ENCODE measurements at regions not wholly inside any gene's neighbourhood (a gene's known extent, or its start where the extent isn't known, plus 50 kb on each side); places are given as distances from the start of the nearest gene placed in this dataset.

DNA sequence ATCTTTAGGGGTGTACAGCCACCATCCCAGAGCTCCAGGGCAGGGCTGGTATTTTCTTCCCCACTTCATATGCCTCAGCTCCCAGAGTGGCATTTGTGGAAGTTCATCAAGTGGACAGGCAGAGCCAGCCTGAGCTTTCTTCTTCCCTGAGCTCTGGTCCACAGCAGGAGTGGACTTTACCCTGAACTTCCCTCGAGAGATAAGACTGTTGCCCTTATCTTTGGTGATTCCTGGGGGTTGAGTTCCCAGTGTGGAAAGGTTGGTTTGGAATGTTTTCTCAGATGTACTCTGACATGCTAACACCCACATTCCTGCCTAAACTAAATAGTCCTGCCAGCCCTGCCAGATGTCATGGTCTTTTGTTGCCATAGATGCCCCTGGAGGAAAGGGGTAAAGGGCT is 62.0 kb upstream of the LGALSL start:
- no peak overlapping the region for H3K18ac ChIP-seq (ENCODE audit: low read length)
- H3K27me3 ChIP-seq (ENCODE audit: insufficient read depth, low read length, poor library complexity) = no peaks in the 10 kb centered on the region
- H2BK15ac ChIP-seq (replicated peaks; ENCODE audit: low read depth) = no peak overlapping the region
- no peak overlapping the region for H2BK5ac ChIP-seq (ENCODE audit: low read length)
- H2BK120ac ChIP-seq (ENCODE audit: low read depth, low read length) = no peak overlapping the region
- no peak overlapping the region for H3K4me2 ChIP-seq (ENCODE audit: low read length)
- no CpG with 5 or more reads among the region's 1 CpG for WGBS (ENCODE audit: extremely low coverage, insufficient coverage, low lambda C conversion rate)
- H2AK5ac ChIP-seq (ENCODE audit: low read length) = no peak overlapping the region
- H3K4ac ChIP-seq (ENCODE audit: low read depth, low read length) = no peak overlapping the region
- H4K5ac ChIP-seq (ENCODE audit: low read length) = no peak overlapping the region
- no peaks in the 10 kb centered on the region for H3K79me1 ChIP-seq (ENCODE audit: low read length)
- no peak overlapping the region for H3K27ac ChIP-seq (ENCODE audit: low read depth, low read length)
- no peak overlapping the region for H3K56ac ChIP-seq (ENCODE audit: low read length)
- H3K9ac ChIP-seq (ENCODE audit: low read length) = no peak overlapping the region
- H3K79me2 ChIP-seq (ENCODE audit: control insufficient read depth, insufficient read depth, low read length) = no peaks in the 10 kb centered on the region
- no peak overlapping the region for H3K4me3 ChIP-seq (ENCODE audit: low read length)
- no peak overlapping the region for H3K23ac ChIP-seq (ENCODE audit: low read length)
- H3K36me3 ChIP-seq (ENCODE audit: control insufficient read depth, insufficient read depth, low read length) = no peaks in the 10 kb centered on the region
- DNase-seq = peak; percentile 74
- no peak overlapping the region for H4K8ac ChIP-seq (ENCODE audit: low read depth, low read length)
- peaks cover 3% of the 10 kb centered on the region for H3K4me1 ChIP-seq (ENCODE audit: control insufficient read depth, low read depth, low read length)

DNA sequence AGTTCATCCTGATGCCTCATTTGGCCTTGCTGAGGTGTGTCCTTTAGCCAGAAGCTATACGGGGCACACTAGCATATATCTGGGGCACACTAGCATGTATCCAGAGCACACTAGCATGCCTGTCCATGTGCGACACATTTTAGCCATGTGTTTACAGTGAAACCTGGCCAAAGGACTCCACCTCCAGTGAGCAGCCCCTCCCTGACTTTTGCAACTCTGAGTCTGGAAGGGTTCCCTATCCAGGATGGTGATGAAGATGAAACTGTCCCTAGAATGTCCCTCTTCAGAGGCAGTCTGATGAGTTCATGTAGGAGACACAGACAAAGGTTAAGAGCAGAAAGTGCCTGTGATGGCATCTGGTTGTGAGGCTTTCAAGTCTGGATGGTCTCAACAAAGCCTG is 61.4 kb upstream of the LGALSL start:
- H3K4ac ChIP-seq (ENCODE audit: low read depth, low read length) = no peak overlapping the region
- peaks cover 3% of the 10 kb centered on the region for H3K4me1 ChIP-seq (ENCODE audit: control insufficient read depth, low read depth, low read length)
- H3K79me2 ChIP-seq (ENCODE audit: control insufficient read depth, insufficient read depth, low read length) = no peaks in the 10 kb centered on the region
- no peak for DNase-seq
- H3K4me3 ChIP-seq (ENCODE audit: low read length) = no peak overlapping the region
- H3K27ac ChIP-seq (ENCODE audit: low read depth, low read length) = no peak overlapping the region
- H3K36me3 ChIP-seq (ENCODE audit: control insufficient read depth, insufficient read depth, low read length) = no peaks in the 10 kb centered on the region
- H3K79me1 ChIP-seq (ENCODE audit: low read length) = no peaks in the 10 kb centered on the region
- no peak overlapping the region for H3K4me2 ChIP-seq (ENCODE audit: low read length)
- no peak overlapping the region for H4K8ac ChIP-seq (ENCODE audit: low read depth, low read length)
- no peak overlapping the region for H2BK15ac ChIP-seq (replicated peaks; ENCODE audit: low read depth)
- H3K56ac ChIP-seq (ENCODE audit: low read length) = no peak overlapping the region
- H2BK5ac ChIP-seq (ENCODE audit: low read length) = no peak overlapping the region
- H3K9ac ChIP-seq (ENCODE audit: low read length) = no peak overlapping the region
- H3K18ac ChIP-seq (ENCODE audit: low read length) = no peak overlapping the region
- WGBS (ENCODE audit: extremely low coverage, insufficient coverage, low lambda C conversion rate) = no CpG with 5 or more reads among the region's 2 CpGs
- no peaks in the 10 kb centered on the region for H3K27me3 ChIP-seq (ENCODE audit: insufficient read depth, low read length, poor library complexity)
- H4K5ac ChIP-seq (ENCODE audit: low read length) = no peak overlapping the region
- no peak overlapping the region for H2AK5ac ChIP-seq (ENCODE audit: low read length)
- H2BK120ac ChIP-seq (ENCODE audit: low read depth, low read length) = no peak overlapping the region
- H3K23ac ChIP-seq (ENCODE audit: low read length) = no peak overlapping the region

DNA sequence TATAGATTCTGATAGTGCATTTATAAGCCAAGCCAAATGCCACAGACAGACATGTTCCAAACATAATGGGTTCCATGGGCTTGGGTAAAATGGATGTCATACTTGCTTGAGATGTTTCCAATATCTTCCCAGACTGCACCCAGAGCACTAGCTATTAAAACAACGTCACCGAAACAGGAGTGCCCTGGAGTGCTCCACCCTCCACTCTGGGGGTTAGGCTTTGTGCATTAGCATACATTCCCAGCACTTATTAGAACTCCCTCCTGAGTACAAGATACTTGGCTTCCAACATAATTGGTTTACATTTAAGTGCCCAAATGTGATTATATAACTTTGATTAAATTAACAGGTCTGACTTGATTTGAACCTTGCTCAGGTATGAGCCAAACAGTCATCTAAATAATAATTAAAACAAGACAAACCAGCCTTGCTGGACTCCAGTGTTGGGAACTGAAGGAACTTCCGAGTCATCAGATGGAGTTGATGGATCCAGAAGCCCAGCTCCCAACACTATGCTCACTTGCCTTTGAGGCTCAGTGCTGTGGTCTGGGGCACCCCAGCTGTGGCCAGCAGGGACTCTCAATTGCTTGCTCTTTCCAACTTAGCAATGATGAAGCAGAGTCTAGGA is 60.5 kb upstream of the LGALSL start:
- H3K9ac ChIP-seq (ENCODE audit: low read length) = no peak overlapping the region
- H3K4me3 ChIP-seq (ENCODE audit: low read length) = no peak overlapping the region
- no peaks in the 10 kb centered on the region for H3K27me3 ChIP-seq (ENCODE audit: insufficient read depth, low read length, poor library complexity)
- no peak overlapping the region for H3K56ac ChIP-seq (ENCODE audit: low read length)
- no peaks in the 10 kb centered on the region for H3K79me2 ChIP-seq (ENCODE audit: control insufficient read depth, insufficient read depth, low read length)
- H3K27ac ChIP-seq (ENCODE audit: low read depth, low read length) = no peak overlapping the region
- no peak overlapping the region for H2BK5ac ChIP-seq (ENCODE audit: low read length)
- H2BK15ac ChIP-seq (replicated peaks; ENCODE audit: low read depth) = no peak overlapping the region
- H3K79me1 ChIP-seq (ENCODE audit: low read length) = no peaks in the 10 kb centered on the region
- H2AK5ac ChIP-seq (ENCODE audit: low read length) = no peak overlapping the region
- no peak overlapping the region for H3K18ac ChIP-seq (ENCODE audit: low read length)
- no peak overlapping the region for H3K4ac ChIP-seq (ENCODE audit: low read depth, low read length)
- H4K5ac ChIP-seq (ENCODE audit: low read length) = no peak overlapping the region
- no peak overlapping the region for H2BK120ac ChIP-seq (ENCODE audit: low read depth, low read length)
- H4K8ac ChIP-seq (ENCODE audit: low read depth, low read length) = no peak overlapping the region
- DNase-seq = no peak
- peaks cover 3% of the 10 kb centered on the region for H3K4me1 ChIP-seq (ENCODE audit: control insufficient read depth, low read depth, low read length)
- WGBS (ENCODE audit: extremely low coverage, insufficient coverage, low lambda C conversion rate) = no CpG with 5 or more reads among the region's 3 CpGs
- no peak overlapping the region for H3K23ac ChIP-seq (ENCODE audit: low read length)
- H3K4me2 ChIP-seq (ENCODE audit: low read length) = no peak overlapping the region
- no peaks in the 10 kb centered on the region for H3K36me3 ChIP-seq (ENCODE audit: control insufficient read depth, insufficient read depth, low read length)

DNA sequence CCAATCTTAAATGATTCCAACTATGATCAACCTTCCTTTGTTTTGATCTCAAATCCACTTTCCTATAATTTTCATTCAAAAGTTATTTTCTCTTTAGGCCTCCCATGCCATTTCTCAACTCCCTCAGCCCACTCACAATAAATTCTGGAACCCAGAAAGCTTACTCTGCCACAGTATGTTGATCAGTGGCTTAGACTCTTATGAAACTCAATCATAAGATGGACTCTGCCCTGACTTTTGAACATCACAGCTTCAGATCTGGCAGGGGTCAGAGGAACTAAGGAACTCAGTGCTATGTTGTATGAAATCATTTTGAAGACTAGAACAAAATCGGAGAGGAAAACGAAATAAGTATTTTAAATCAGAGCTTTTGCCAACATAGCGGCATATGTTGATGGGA is 59.8 kb upstream of the LGALSL start:
- DNase-seq = no peak
- H3K18ac ChIP-seq (ENCODE audit: low read length) = no peak overlapping the region
- no peak overlapping the region for H3K23ac ChIP-seq (ENCODE audit: low read length)
- H3K36me3 ChIP-seq (ENCODE audit: control insufficient read depth, insufficient read depth, low read length) = no peaks in the 10 kb centered on the region
- peaks cover 3% of the 10 kb centered on the region for H3K4me1 ChIP-seq (ENCODE audit: control insufficient read depth, low read depth, low read length)
- H3K4ac ChIP-seq (ENCODE audit: low read depth, low read length) = no peak overlapping the region
- H3K4me2 ChIP-seq (ENCODE audit: low read length) = no peak overlapping the region
- no peaks in the 10 kb centered on the region for H3K27me3 ChIP-seq (ENCODE audit: insufficient read depth, low read length, poor library complexity)
- no peak overlapping the region for H2BK5ac ChIP-seq (ENCODE audit: low read length)
- H4K8ac ChIP-seq (ENCODE audit: low read depth, low read length) = no peak overlapping the region
- H2BK120ac ChIP-seq (ENCODE audit: low read depth, low read length) = no peak overlapping the region
- no peak overlapping the region for H3K56ac ChIP-seq (ENCODE audit: low read length)
- H3K4me3 ChIP-seq (ENCODE audit: low read length) = no peak overlapping the region
- no peak overlapping the region for H2BK15ac ChIP-seq (replicated peaks; ENCODE audit: low read depth)
- H4K5ac ChIP-seq (ENCODE audit: low read length) = no peak overlapping the region
- no peaks in the 10 kb centered on the region for H3K79me2 ChIP-seq (ENCODE audit: control insufficient read depth, insufficient read depth, low read length)
- H3K27ac ChIP-seq (ENCODE audit: low read depth, low read length) = no peak overlapping the region
- no CpG with 5 or more reads among the region's 3 CpGs for WGBS (ENCODE audit: extremely low coverage, insufficient coverage, low lambda C conversion rate)
- H3K79me1 ChIP-seq (ENCODE audit: low read length) = no peaks in the 10 kb centered on the region
- no peak overlapping the region for H3K9ac ChIP-seq (ENCODE audit: low read length)
- no peak overlapping the region for H2AK5ac ChIP-seq (ENCODE audit: low read length)

DNA sequence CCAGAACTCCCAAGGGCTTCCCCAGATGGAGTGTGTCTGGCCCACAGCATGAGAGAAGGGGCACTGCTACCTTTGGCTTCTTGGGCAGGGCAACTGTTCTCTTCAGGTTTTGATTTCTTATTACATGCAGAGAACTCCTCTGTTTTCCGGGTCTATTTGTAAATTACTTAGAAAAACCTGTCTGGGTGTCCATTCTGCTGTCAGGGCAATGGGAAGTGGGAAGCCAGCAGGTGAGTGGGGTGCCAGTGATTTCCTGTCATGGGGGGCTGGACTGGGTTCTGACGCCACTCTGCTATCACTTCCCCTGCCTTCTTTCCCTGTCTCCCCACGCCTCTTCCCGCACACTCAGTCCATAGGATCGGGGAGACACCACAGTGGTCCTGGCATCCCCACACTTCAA is 58.0 kb upstream of the LGALSL start:
- WGBS (ENCODE audit: extremely low coverage, insufficient coverage, low lambda C conversion rate) = no CpG with 5 or more reads among the region's 5 CpGs
- Histone ChIP-seq H3K27me3 (ENCODE audit: insufficient read depth, low read length, poor library complexity) (no peaks in the 10 kb centered on the region), H3K4ac (ENCODE audit: low read depth, low read length) (no peak overlapping the region), H2BK15ac (replicated peaks; ENCODE audit: low read depth) (no peak overlapping the region), H3K79me2 (ENCODE audit: control insufficient read depth, insufficient read depth, low read length) (no peaks in the 10 kb centered on the region), H3K36me3 (ENCODE audit: control insufficient read depth, insufficient read depth, low read length) (no peaks in the 10 kb centered on the region), H3K18ac (ENCODE audit: low read length) (no peak overlapping the region), H3K4me1 (ENCODE audit: control insufficient read depth, low read depth, low read length) (peaks cover 10% of the 10 kb centered on the region), H3K79me1 (ENCODE audit: low read length) (no peaks in the 10 kb centered on the region), H2AK5ac (ENCODE audit: low read length) (no peak overlapping the region), H4K8ac (ENCODE audit: low read depth, low read length) (no peak overlapping the region), H2BK120ac (ENCODE audit: low read depth, low read length) (no peak overlapping the region), H3K9ac (ENCODE audit: low read length) (no peak overlapping the region), H3K27ac (ENCODE audit: low read depth, low read length) (no peak overlapping the region), H3K4me3 (ENCODE audit: low read length) (no peak overlapping the region), H3K4me2 (ENCODE audit: low read length) (no peak overlapping the region), H3K23ac (ENCODE audit: low read length) (no peak overlapping the region), H4K5ac (ENCODE audit: low read length) (no peak overlapping the region), H3K56ac (ENCODE audit: low read length) (no peak overlapping the region), H2BK5ac (ENCODE audit: low read length) (no peak overlapping the region)
- no peak for DNase-seq

DNA sequence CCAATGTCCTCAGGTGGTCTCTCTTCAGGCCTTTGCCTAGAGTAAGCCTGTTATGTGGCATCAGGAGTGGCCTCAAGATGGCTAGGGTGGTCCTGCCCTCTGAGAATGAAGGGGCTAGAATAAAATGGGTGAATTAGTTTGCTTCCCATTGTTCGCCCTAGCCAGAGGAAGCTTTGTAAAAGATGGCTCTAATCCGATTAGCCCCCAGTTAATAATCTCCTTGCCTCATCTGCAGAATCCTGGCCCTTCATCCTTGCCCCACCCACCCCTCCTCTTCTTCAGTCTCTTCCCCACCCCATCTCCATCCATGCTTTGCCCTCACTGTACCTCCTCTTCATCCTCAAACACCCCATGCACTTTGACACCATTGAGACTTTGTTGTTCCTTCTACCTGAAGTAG is 57.4 kb upstream of the LGALSL start:
- Histone ChIP-seq H4K5ac (ENCODE audit: low read length) (no peak overlapping the region), H3K4me3 (ENCODE audit: low read length) (no peak overlapping the region), H3K4me1 (ENCODE audit: control insufficient read depth, low read depth, low read length) (peaks cover 13% of the 10 kb centered on the region), H3K4ac (ENCODE audit: low read depth, low read length) (no peak overlapping the region), H2BK5ac (ENCODE audit: low read length) (no peak overlapping the region), H3K56ac (ENCODE audit: low read length) (no peak overlapping the region), H2AK5ac (ENCODE audit: low read length) (no peak overlapping the region), H3K79me2 (ENCODE audit: control insufficient read depth, insufficient read depth, low read length) (no peaks in the 10 kb centered on the region), H3K4me2 (ENCODE audit: low read length) (no peak overlapping the region), H4K8ac (ENCODE audit: low read depth, low read length) (no peak overlapping the region), H3K23ac (ENCODE audit: low read length) (no peak overlapping the region), H3K27me3 (ENCODE audit: insufficient read depth, low read length, poor library complexity) (no peaks in the 10 kb centered on the region), H2BK120ac (ENCODE audit: low read depth, low read length) (no peak overlapping the region), H3K36me3 (ENCODE audit: control insufficient read depth, insufficient read depth, low read length) (no peaks in the 10 kb centered on the region), H3K9ac (ENCODE audit: low read length) (no peak overlapping the region), H3K79me1 (ENCODE audit: low read length) (no peaks in the 10 kb centered on the region), H3K27ac (ENCODE audit: low read depth, low read length) (no peak overlapping the region), H3K18ac (ENCODE audit: low read length) (no peak overlapping the region), H2BK15ac (replicated peaks; ENCODE audit: low read depth) (no peak overlapping the region)
- DNase-seq = no peak
- no CpG with 5 or more reads among the region's 2 CpGs for WGBS (ENCODE audit: extremely low coverage, insufficient coverage, low lambda C conversion rate)
